H1 (cell line): ENCODE measurements at regions not wholly inside any gene's neighbourhood (a gene's known extent, or its start where the extent isn't known, plus 50 kb on each side); places are given as distances from the start of the nearest gene placed in this dataset.

Source experiments
- CTCF ChIA-PET: fragments of 300-600 bp; sonication (Branson Sonifier 250); formaldehyde crosslinking; loops from one replicate; lab custom pipeline; 2021; ENCODE audit not compliant: partially characterized antibody; lab: Charles Lee
- POLR2A ChIA-PET: fragments of 300-600 bp; sonication (Branson Sonifier 250); formaldehyde crosslinking; loops from one replicate; lab custom pipeline; 2021; ENCODE audit warnings: inconsistent platforms; ENCODE audit not compliant: partially characterized antibody; lab: Charles Lee
- DNase-seq, 2 experiments: peaks; one replicate each; pipeline versions ENCODE4 v3.0.0 to v3.0.0-alpha.2; 2010 to 2022; ENCODE audit warnings: low spot score in 2 of 2, low read depth in 1 of 2, mixed read lengths in 1 of 2
- FAIRE-seq: peaks from 2 replicates; lab custom pipeline; 2011; peaks lifted over from hg19 to GRCh38; lab: Jason Lieb, UNC
- H2AFZ ChIP-seq: 2 replicates; pipeline ENCODE4 v1.8.1; 2012; ENCODE audit warnings: low read length, inconsistent platforms
- H2AK5ac ChIP-seq: 2 replicates; pipeline ENCODE4 v1.6.1; 2013; ENCODE audit warnings: low read depth, low read length
- H2BK120ac ChIP-seq: replicated peaks from 2 replicates; pipeline ENCODE3; 2013; ENCODE audit warnings: low read depth, low read length, inconsistent platforms
- H2BK12ac ChIP-seq: 2 replicates; pipeline ENCODE4 v1.6.1; 2013; ENCODE audit warnings: low read depth, low read length
- H2BK15ac ChIP-seq: 2 replicates; pipeline ENCODE4 v1.6.1; 2013; ENCODE audit warnings: low read length
- H2BK20ac ChIP-seq: 2 replicates; pipeline ENCODE4 v1.6.1; 2013; ENCODE audit warnings: low read length
- H2BK5ac ChIP-seq: 2 replicates; pipeline ENCODE4 v1.6.1; 2013; ENCODE audit warnings: low read depth, low read length
- H3K14ac ChIP-seq: 2 replicates; pipeline ENCODE4 v1.6.1; 2013; ENCODE audit warnings: inconsistent platforms; ENCODE audit not compliant: insufficient read length
- H3K18ac ChIP-seq: 2 replicates; pipeline ENCODE4 v1.6.1; 2013; ENCODE audit warnings: low read length; ENCODE audit errors: extremely low read depth
- H3K23ac ChIP-seq: 2 replicates; pipeline ENCODE4 v1.6.1; 2013; ENCODE audit warnings: inconsistent platforms; ENCODE audit not compliant: insufficient read length
- H3K23me2 ChIP-seq: 2 replicates; pipeline ENCODE4 v1.6.1; 2013; ENCODE audit warnings: low read depth, low read length
- H3K27ac ChIP-seq: 2 replicates; pipeline ENCODE4 v1.6.1; 2011; ENCODE audit warnings: low read depth, low read length, inconsistent platforms
- H3K27me3 ChIP-seq, 4 experiments: replicated peaks in 1 of 4; 1 replicate in 1 of 4; 2 replicates in 3 of 4; pipeline versions ENCODE4 v1.6.1 to v1.8.1; 2011 to 2013; ENCODE audit warnings: low read length in 3 of 4, mild to moderate bottlenecking in 3 of 4, inconsistent platforms in 2 of 4, mixed read lengths in 2 of 4, moderate library complexity in 1 of 4; ENCODE audit not compliant: control insufficient read depth in 3 of 4, insufficient read depth in 3 of 4; ENCODE audit errors: extremely low read depth in 1 of 4
- H3K36me3 ChIP-seq, 4 experiments: 2 replicates each; pipeline versions ENCODE4 v1.6.1 to v1.8.1; 2011 to 2013; ENCODE audit warnings: mild to moderate bottlenecking in 4 of 4, low read length in 3 of 4, moderate library complexity in 2 of 4, control low read depth in 1 of 4, inconsistent platforms in 1 of 4; ENCODE audit not compliant: insufficient read depth in 4 of 4, control insufficient read depth in 2 of 4
- H3K4ac ChIP-seq: replicated peaks from 2 replicates; pipeline ENCODE3; 2013; ENCODE audit warnings: low read length, low read depth, mixed read lengths, inconsistent platforms; ENCODE audit not compliant: insufficient read length
- H3K4me1 ChIP-seq, 4 experiments: replicated peaks in 1 of 4; 1 replicate in 1 of 4; 2 replicates in 3 of 4; pipeline versions ENCODE4 v1.6.1 to v1.8.1; 2011 to 2013; ENCODE audit warnings: low read length in 3 of 4, inconsistent platforms in 2 of 4, mixed read lengths in 1 of 4; ENCODE audit not compliant: insufficient read depth in 4 of 4, control insufficient read depth in 3 of 4
- H3K4me2 ChIP-seq, 2 experiments: 2 replicates each; pipeline versions ENCODE4 v1.6.1 to v1.8.1; 2011 to 2013; ENCODE audit warnings: low read depth in 2 of 2, low read length in 2 of 2, control low read depth in 1 of 2, inconsistent platforms in 1 of 2, mild to moderate bottlenecking in 1 of 2; ENCODE audit not compliant: insufficient read depth in 1 of 2
- H3K4me3 ChIP-seq, 4 experiments: fragments of 200-600, 300-600 bp in 1 of 4; sonication (generic), shearing (Covaris generic), sonication (Bioruptor Twin) in 1 of 4; 2 replicates each; pipeline versions ENCODE4 v1.5.1 to v1.8.1; 2011 to 2016; ENCODE audit warnings: low read length in 4 of 4, low read depth in 3 of 4, control low read depth in 2 of 4, inconsistent platforms in 2 of 4, mild to moderate bottlenecking in 2 of 4, mixed read lengths in 1 of 4, moderate library complexity in 1 of 4; ENCODE audit not compliant: insufficient read depth in 2 of 4; ENCODE audit errors: extremely low read depth in 1 of 4
- H3K56ac ChIP-seq: replicated peaks from 2 replicates; pipeline ENCODE3; 2013; ENCODE audit warnings: low read depth, mild to moderate bottlenecking, mixed read lengths, low read length, inconsistent platforms; ENCODE audit not compliant: insufficient read length
- H3K79me1 ChIP-seq: 2 replicates; pipeline ENCODE4 v1.6.1; 2013; ENCODE audit warnings: low read depth, low read length, control low read depth
- H3K79me2 ChIP-seq, 2 experiments: 2 replicates each; pipeline versions ENCODE4 v1.6.1 to v1.8.1; 2012 to 2013; ENCODE audit warnings: low read length in 2 of 2, mild to moderate bottlenecking in 2 of 2, inconsistent platforms in 1 of 2; ENCODE audit not compliant: insufficient read depth in 2 of 2, control insufficient read depth in 1 of 2
- H3K9ac ChIP-seq, 4 experiments: replicated peaks in 1 of 4; 1 replicate in 1 of 4; 2 replicates in 3 of 4; pipeline versions ENCODE4 v1.6.1 to v1.8.1; 2011 to 2013; ENCODE audit warnings: low read depth in 3 of 4, low read length in 3 of 4, control low read depth in 2 of 4, mild to moderate bottlenecking in 2 of 4, moderate library complexity in 2 of 4, inconsistent platforms in 1 of 4; ENCODE audit errors: extremely low read depth in 1 of 4
- H3K9me3 ChIP-seq, 2 experiments: 2 replicates each; pipeline versions ENCODE4 v1.6.1 to v1.8.1; 2012 to 2013; ENCODE audit warnings: mild to moderate bottlenecking in 2 of 2, moderate library complexity in 2 of 2, control low read depth in 1 of 2, inconsistent platforms in 1 of 2, low read depth in 1 of 2, low read length in 1 of 2, mixed read lengths in 1 of 2; ENCODE audit not compliant: insufficient read depth in 2 of 2
- H4K20me1 ChIP-seq, 2 experiments: replicated peaks in 1 of 2; 2 replicates each; pipeline versions ENCODE3 to v1.8.1; 2011 to 2013; ENCODE audit warnings: inconsistent platforms in 2 of 2, low read length in 2 of 2, mild to moderate bottlenecking in 1 of 2; ENCODE audit not compliant: insufficient read depth in 2 of 2, control insufficient read depth in 1 of 2
- H4K5ac ChIP-seq: 2 replicates; pipeline ENCODE4 v1.6.1; 2013; ENCODE audit warnings: low read length, low read depth, mixed read lengths, inconsistent platforms; ENCODE audit not compliant: insufficient read length
- H4K8ac ChIP-seq: 2 replicates; pipeline ENCODE4 v1.8.0; 2013; ENCODE audit warnings: mild to moderate bottlenecking, moderate library complexity, low read length, inconsistent platforms; ENCODE audit not compliant: insufficient read depth; ENCODE audit errors: extremely low read depth
- H4K91ac ChIP-seq: replicated peaks from 2 replicates; pipeline ENCODE3; 2013; ENCODE audit warnings: low read length, mixed read lengths, inconsistent platforms; ENCODE audit not compliant: insufficient read length
- CREB1 ChIP-seq: IDR thresholded peaks from 2 replicates; pipeline ENCODE4 v1.6.1; 2012; ENCODE audit warnings: inconsistent platforms
- HDAC6 ChIP-seq: IDR thresholded peaks from one replicate; pipeline ENCODE4 v1.7.1; 2012; ENCODE audit warnings: low read depth, mild to moderate bottlenecking, inconsistent platforms, low read length, moderate library complexity
- POLR2AphosphoS5 ChIP-seq: IDR thresholded peaks from 2 replicates; pipeline ENCODE4 v1.6.1; 2011; ENCODE audit warnings: low read depth, low read length
- SIN3A ChIP-seq, 2 experiments: IDR thresholded peaks in 1 of 2; conservative IDR thresholded peaks in 1 of 2; 2 replicates each; pipeline ENCODE4 v1.6.1; 2011 to 2012; ENCODE audit warnings: low read length in 2 of 2, improper control_type of control experiment in 1 of 2, low read depth in 1 of 2, mild to moderate bottlenecking in 1 of 2
- SIX5 ChIP-seq: IDR thresholded peaks from 2 replicates; pipeline ENCODE4 v1.6.1; 2011; ENCODE audit warnings: mild to moderate bottlenecking, low read depth, low read length
- SUZ12 ChIP-seq: fragments of 200-600 bp; sonication (generic); IDR thresholded peaks from 2 replicates; pipeline ENCODE4 v1.6.1; 2012; ENCODE audit warnings: mild to moderate bottlenecking, inconsistent platforms, low read length, moderate library complexity, mixed read lengths
- TF ChIP-seq, protein P1 (sequence below): IDR thresholded peaks from 2 replicates; pipeline ENCODE4 v1.6.1; 2011; ENCODE audit warnings: low read length, improper control_type of control experiment

GRCh38 chr6:126914801-126915200 is 203.7 kb upstream of the RSPO3 start:
- Histone ChIP-seq H3K36me3 (no peaks in the 10 kb centered on the region), H3K27ac (no peak overlapping the region), H3K9me3 (no peaks in the 10 kb centered on the region), H2BK120ac (no peak overlapping the region), H3K23ac (no peak overlapping the region), H4K8ac (no peak overlapping the region), H2AFZ (no peak overlapping the region), H2BK12ac (no peak overlapping the region), H2BK15ac (no peak overlapping the region), H3K14ac (no peak overlapping the region), H3K4me2 (no peak overlapping the region), H4K5ac (no peak overlapping the region), H4K91ac (no peak overlapping the region), H2AK5ac (no peak overlapping the region), H3K79me1 (no peaks in the 10 kb centered on the region), H3K79me2 (no peaks in the 10 kb centered on the region), H2BK20ac (no peak overlapping the region), H3K9ac (no peak overlapping the region), H3K27me3 (no peaks in the 10 kb centered on the region), H3K4me3 (no peak overlapping the region), H3K4ac (no peak overlapping the region), H3K23me2 (no peaks in the 10 kb centered on the region), H3K56ac (no peak overlapping the region), H3K18ac (no peak overlapping the region), H3K4me1 (no peaks in the 10 kb centered on the region), H2BK5ac (no peak overlapping the region), H4K20me1 (no peaks in the 10 kb centered on the region)
- POLR2A ChIA-PET = no interaction called here
- TF ChIP-seq POLR2AphosphoS5 = no peak
- no peak for TF ChIP-seq SIN3A (conservative IDR thresholded peaks at IDR 0.05 in 1 of 2, IDR thresholded peaks at IDR 0.05 in 1 of 2; ENCODE audit: low read depth in 1 of 2, low read length in 2 of 2)
- TF ChIP-seq SUZ12 = no peak
- no peak for TF ChIP-seq CREB1
- no peak for TF ChIP-seq SIX5
- TF ChIP-seq HDAC6 = no peak
- TF ChIP-seq, protein P1, sequence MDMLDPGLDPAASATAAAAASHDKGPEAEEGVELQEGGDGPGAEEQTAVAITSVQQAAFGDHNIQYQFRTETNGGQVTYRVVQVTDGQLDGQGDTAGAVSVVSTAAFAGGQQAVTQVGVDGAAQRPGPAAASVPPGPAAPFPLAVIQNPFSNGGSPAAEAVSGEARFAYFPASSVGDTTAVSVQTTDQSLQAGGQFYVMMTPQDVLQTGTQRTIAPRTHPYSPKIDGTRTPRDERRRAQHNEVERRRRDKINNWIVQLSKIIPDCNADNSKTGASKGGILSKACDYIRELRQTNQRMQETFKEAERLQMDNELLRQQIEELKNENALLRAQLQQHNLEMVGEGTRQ = no peak
- DNase-seq = no peak
- no peak for FAIRE-seq
- CTCF ChIA-PET = no interaction called here
